GM12878 (cell line): ENCODE measurements at regions not wholly inside any gene's neighbourhood (a gene's known extent, or its start where the extent isn't known, plus 50 kb on each side); places are given as distances from the start of the nearest gene placed in this dataset.

Source experiments
- ATAC-seq: fragments of 200-7000 bp; cut with Tn5 transposase; 3 replicates; pipeline ENCODE4 v1.9.1; 2020; ENCODE audit warnings: mild to moderate bottlenecking, moderate library complexity
- BruUV-seq: library from RNA; stranded (reverse); fragments of 400-500 nt; replicated peaks from 2 replicates; lab custom pipeline; 2021; lab: Mats Ljungman, UMichigan
- CTCF ChIA-PET: fragments of 300-600 bp; sonication (Branson Sonifier 250); formaldehyde crosslinking; extraction: SDS; loops from one replicate; lab custom pipeline; 2021; ENCODE audit warnings: inconsistent platforms; lab: Yijun Ruan, JAX
- POLR2A ChIA-PET: fragments of 350-600 bp; formaldehyde crosslinking; extraction: SDS; loops from one replicate; lab custom pipeline; 2021; ENCODE audit warnings: inconsistent platforms; lab: Charles Lee
- RAD21 ChIA-PET: fragments of 300-600 bp; sonication (Branson Sonifier 250); formaldehyde crosslinking; loops from one replicate; lab custom pipeline; 2023; ENCODE audit warnings: antibody characterized with exemption; ENCODE audit not compliant: unreplicated experiment; lab: Charles Lee
- SMC1A ChIA-PET: fragments of 300-600 bp; sonication (Branson Sonifier 250); formaldehyde crosslinking; loops from one replicate; lab custom pipeline; 2023; ENCODE audit not compliant: unreplicated experiment, uncharacterized antibody; lab: Charles Lee
- DNase-seq: peaks from one replicate; pipeline ENCODE4 v3.0.0-alpha.2; 2011; ENCODE audit warnings: low read depth, low spot score
- FAIRE-seq: peaks from 3 replicates; lab custom pipeline; 2011; peaks lifted over from hg19 to GRCh38; lab: Jason Lieb, UNC
- H2AFZ ChIP-seq: 2 replicates; pipeline ENCODE4 v1.6.0; 2011; ENCODE audit warnings: low read depth, low read length, control low read depth; ENCODE audit not compliant: control insufficient read depth
- H3K27ac ChIP-seq: 2 replicates; pipeline ENCODE4 v1.5.1; 2011; ENCODE audit warnings: control low read depth; ENCODE audit not compliant: control insufficient read depth, insufficient read depth
- H3K27me3 ChIP-seq, 2 experiments: replicated peaks in 1 of 2; 2 replicates each; pipeline versions ENCODE4 v1.6.0 to v1.6.1; 2011; ENCODE audit warnings: low read length in 1 of 2; ENCODE audit not compliant: control insufficient read depth in 2 of 2, insufficient read depth in 2 of 2
- H3K36me3 ChIP-seq, 2 experiments: 2 replicates each; pipeline ENCODE4 v1.5.1; 2011; ENCODE audit warnings: low read length in 1 of 2; ENCODE audit not compliant: control insufficient read depth in 2 of 2, insufficient read depth in 2 of 2
- H3K4me1 ChIP-seq: 2 replicates; pipeline ENCODE4 v1.6.1; 2011; ENCODE audit warnings: mild to moderate bottlenecking, low read length, moderate library complexity, mixed read lengths; ENCODE audit not compliant: control insufficient read depth, insufficient read depth
- H3K4me2 ChIP-seq: 2 replicates; pipeline ENCODE4 v1.6.0; 2011; ENCODE audit warnings: control low read depth; ENCODE audit not compliant: control insufficient read depth, insufficient read depth
- H3K4me3 ChIP-seq: fragments of 200-600 bp; sonication (generic); 2 replicates; pipeline ENCODE4 v1.5.1; 2016
- H3K79me2 ChIP-seq: 2 replicates; pipeline ENCODE4 v1.6.0; 2011; ENCODE audit warnings: low read length; ENCODE audit not compliant: control insufficient read depth, insufficient read depth
- H3K9ac ChIP-seq: 2 replicates; pipeline ENCODE4 v1.8.0; 2011; ENCODE audit warnings: low read length, control low read depth, mixed read lengths; ENCODE audit not compliant: control insufficient read depth, insufficient read depth
- H3K9me3 ChIP-seq: replicated peaks from 3 replicates; pipeline ENCODE4 v1.5.1; 2011; ENCODE audit warnings: mild to moderate bottlenecking, low read length; ENCODE audit not compliant: control insufficient read depth, insufficient read depth
- H4K20me1 ChIP-seq: 2 replicates; pipeline ENCODE4 v1.6.0; 2011; ENCODE audit not compliant: control insufficient read depth, insufficient read depth
- CBFB ChIP-seq: IDR thresholded peaks from 2 replicates; pipeline ENCODE4 v1.6.1; 2016; ENCODE audit warnings: antibody characterized with exemption, low read depth
- CHD1 ChIP-seq: IDR thresholded peaks from 2 replicates; pipeline ENCODE4 v1.6.1; 2012; ENCODE audit warnings: low read depth, low read length, improper control_type of control experiment
- CHD4 ChIP-seq: fragments of 200-600 bp; sonication (generic); IDR thresholded peaks from 2 replicates; pipeline ENCODE4 v1.6.1; 2016; ENCODE audit warnings: mild to moderate bottlenecking
- GABPA ChIP-seq: IDR thresholded peaks from 2 replicates; pipeline ENCODE4 v1.6.1; 2014; ENCODE audit warnings: antibody characterized with exemption, low read depth, mild to moderate bottlenecking, inconsistent platforms
- HDAC2 ChIP-seq: fragments of 200-600 bp; sonication (generic); IDR thresholded peaks from 2 replicates; pipeline ENCODE4 v1.6.1; 2017
- JUND ChIP-seq: IDR thresholded peaks from 2 replicates; pipeline ENCODE4 v1.6.1; 2012; ENCODE audit warnings: low read depth, mild to moderate bottlenecking, low read length, improper control_type of control experiment, moderate library complexity
- KDM1A ChIP-seq: fragments of 200-600 bp; sonication (generic); IDR thresholded peaks from 2 replicates; pipeline ENCODE4 v1.6.1; 2016; ENCODE audit warnings: borderline replicate concordance
- MTA2 ChIP-seq: fragments of 450-650 bp; IDR thresholded peaks from 2 replicates; pipeline ENCODE4 v1.6.1; 2016; ENCODE audit warnings: low read depth, mild to moderate bottlenecking, moderate library complexity
- SPI1 ChIP-seq: IDR thresholded peaks from 2 replicates; pipeline ENCODE4 v1.6.1; 2011; ENCODE audit warnings: low read depth, mild to moderate bottlenecking, low read length, moderate library complexity, borderline replicate concordance; ENCODE audit not compliant: insufficient read depth
- STAT3 ChIP-seq: IDR thresholded peaks from 2 replicates; pipeline ENCODE4 v1.6.1; 2011; ENCODE audit warnings: low read depth, low read length, improper control_type of control experiment
- SUZ12 ChIP-seq: fragments of 200-600 bp; sonication (generic); IDR thresholded peaks from one replicate; pipeline ENCODE4 v1.6.1; 2018; ENCODE audit warnings: antibody characterized with exemption, mild to moderate bottlenecking; ENCODE audit not compliant: unreplicated experiment
- ZNF384 ChIP-seq: IDR thresholded peaks from 2 replicates; pipeline ENCODE4 v1.6.1; 2012; ENCODE audit warnings: low read depth, mild to moderate bottlenecking, low read length, improper control_type of control experiment, borderline replicate concordance
- WGBS: methylation state at CpG from one replicate; pipeline ENCODE4 v1.1.6; 2016; ENCODE audit warnings: low lambda C conversion rate; ENCODE audit not compliant: insufficient replicate concordance, insufficient coverage; ENCODE audit errors: missing lambda C conversion rate; 5-methylcytosine and 5-hydroxymethylcytosine counted together
- in situ Hi-C: fragments of 300-500 bp; cut with MboI; formaldehyde crosslinking; loops from 9 replicates; pipeline ENCODE4 v1.14.3; 2018; ENCODE audit warnings: mixed read lengths
- intact Hi-C: fragments of 100-400 bp; cut with micrococcal nuclease; formaldehyde crosslinking; loops from one replicate; pipeline ENCODE4 v1.14.2; 2022; ENCODE audit not compliant: unreplicated experiment
- TF ChIP-seq, protein P1 (sequence below): fragments of 450-650 bp; IDR thresholded peaks from 2 replicates; pipeline ENCODE4 v1.6.1; 2017; ENCODE audit warnings: borderline replicate concordance
- TF ChIP-seq, protein P2 (sequence below): fragments of 450-650 bp; IDR thresholded peaks from 2 replicates; pipeline ENCODE4 v1.6.1; 2016; ENCODE audit warnings: mild to moderate bottlenecking

- intact Hi-C loops (no loop called here), in situ Hi-C loops (no loop called here)
- ChIA-PET CTCF (no interaction called here), POLR2A (no interaction called here), RAD21 (no interaction called here), SMC1A (no interaction called here)
- Histone ChIP-seq H3K4me3 (no peak overlapping the region), H3K79me2 (no peaks in the 10 kb centered on the region), H3K36me3 (no peaks in the 10 kb centered on the region), H3K9ac (no peak overlapping the region), H3K27ac (no peak overlapping the region), H3K27me3 (no peaks in the 10 kb centered on the region), H2AFZ (no peak overlapping the region), H4K20me1 (no peaks in the 10 kb centered on the region)
- DNase-seq: no peak
- FAIRE-seq: no peak
- 26% methylated on average over 4 of the region's 4 CpGs for WGBS
- no TSS peak for BruUV-seq
- no peak for ATAC-seq
- no peak for TF ChIP-seq MTA2
- no peak for TF ChIP-seq KDM1A
- TF ChIP-seq, protein P1, sequence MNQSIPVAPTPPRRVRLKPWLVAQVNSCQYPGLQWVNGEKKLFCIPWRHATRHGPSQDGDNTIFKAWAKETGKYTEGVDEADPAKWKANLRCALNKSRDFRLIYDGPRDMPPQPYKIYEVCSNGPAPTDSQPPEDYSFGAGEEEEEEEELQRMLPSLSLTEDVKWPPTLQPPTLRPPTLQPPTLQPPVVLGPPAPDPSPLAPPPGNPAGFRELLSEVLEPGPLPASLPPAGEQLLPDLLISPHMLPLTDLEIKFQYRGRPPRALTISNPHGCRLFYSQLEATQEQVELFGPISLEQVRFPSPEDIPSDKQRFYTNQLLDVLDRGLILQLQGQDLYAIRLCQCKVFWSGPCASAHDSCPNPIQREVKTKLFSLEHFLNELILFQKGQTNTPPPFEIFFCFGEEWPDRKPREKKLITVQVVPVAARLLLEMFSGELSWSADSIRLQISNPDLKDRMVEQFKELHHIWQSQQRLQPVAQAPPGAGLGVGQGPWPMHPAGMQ: no peak
- TF ChIP-seq CHD1: no peak
- TF ChIP-seq CHD4: no peak
- TF ChIP-seq GABPA: no peak
- no peak for TF ChIP-seq STAT3
- TF ChIP-seq HDAC2: no peak
- TF ChIP-seq ZNF384: no peak
- TF ChIP-seq, protein P2, sequence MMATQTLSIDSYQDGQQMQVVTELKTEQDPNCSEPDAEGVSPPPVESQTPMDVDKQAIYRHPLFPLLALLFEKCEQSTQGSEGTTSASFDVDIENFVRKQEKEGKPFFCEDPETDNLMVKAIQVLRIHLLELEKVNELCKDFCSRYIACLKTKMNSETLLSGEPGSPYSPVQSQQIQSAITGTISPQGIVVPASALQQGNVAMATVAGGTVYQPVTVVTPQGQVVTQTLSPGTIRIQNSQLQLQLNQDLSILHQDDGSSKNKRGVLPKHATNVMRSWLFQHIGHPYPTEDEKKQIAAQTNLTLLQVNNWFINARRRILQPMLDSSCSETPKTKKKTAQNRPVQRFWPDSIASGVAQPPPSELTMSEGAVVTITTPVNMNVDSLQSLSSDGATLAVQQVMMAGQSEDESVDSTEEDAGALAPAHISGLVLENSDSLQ: no peak
- no peak for TF ChIP-seq JUND
- TF ChIP-seq CBFB: no peak
- TF ChIP-seq SPI1: no peak
- no peak for TF ChIP-seq SUZ12
- TF ChIP-seq, all 136 proteins: peak for 0
- Histone ChIP-seq H3K9me3 (no peaks in the 10 kb centered on the region), H3K4me1 (no peaks in the 10 kb centered on the region), H3K4me2 (no peak overlapping the region)
Measured at GRCh38 chr11:92916299-92916698, 53.2 kb upstream of the MTNR1B start.
